Stomach (tissue), 4 donors: ENCODE measurements at regions not wholly inside any gene's neighbourhood (a gene's known extent, or its start where the extent isn't known, plus 50 kb on each side); places are given as distances from the start of the nearest gene placed in this dataset.

Source experiments
- CTCF ChIP-seq, 7 experiments: fragments of 450-650 bp in 4 of 7; fragments of 200-600 bp in 3 of 7; sonication (generic) in 3 of 7; IDR thresholded peaks; one replicate each; pipeline ENCODE4 v1.5.1; 2016 to 2019; ENCODE audit warnings: antibody characterized with exemption in 7 of 7, control low read depth in 2 of 7, mild to moderate bottlenecking in 1 of 7
- EP300 ChIP-seq: sonication (generic); formaldehyde crosslinking; IDR thresholded peaks from one replicate; pipeline ENCODE4 v1.6.1; 2017; ENCODE audit warnings: antibody characterized with exemption
- POLR2A ChIP-seq, 4 donors: fragments of 450-650 bp; IDR thresholded peaks; one replicate each; pipeline ENCODE4 v1.6.1; 2016; ENCODE audit warnings: antibody characterized with exemption in 4 of 4, control low read depth in 2 of 4, mild to moderate bottlenecking in 1 of 4, moderate library complexity in 1 of 4
- POLR2AphosphoS5 ChIP-seq, 3 donors: sonication (generic); formaldehyde crosslinking; IDR thresholded peaks; one replicate each; pipeline ENCODE4 v1.6.1; 2016; ENCODE audit warnings: antibody characterized with exemption in 3 of 3

DNA sequence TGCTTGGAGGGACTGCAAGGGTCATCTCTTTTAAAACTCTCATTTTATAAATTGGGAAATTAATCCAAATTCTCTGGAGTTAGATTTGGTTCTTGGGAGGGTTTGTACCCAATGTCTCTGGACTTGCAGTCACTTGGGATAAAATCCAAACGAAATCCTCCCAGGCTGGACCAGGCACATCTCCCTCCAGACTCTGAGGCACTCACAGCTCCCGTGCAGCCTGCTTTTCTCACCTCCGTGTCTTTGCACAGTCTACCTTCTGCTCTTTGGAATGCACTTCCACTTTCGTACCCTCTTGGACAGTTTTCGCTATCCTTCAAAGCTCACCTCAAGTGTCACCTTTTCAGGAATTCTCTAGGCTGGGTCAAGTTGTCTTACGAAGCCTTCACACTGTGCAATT lies 166.3 kb downstream of the MYCN start:
- TF ChIP-seq CTCF (IDR thresholded peaks at IDR 0.05) (no peak), POLR2A (IDR thresholded peaks at IDR 0.05) (no peak), POLR2AphosphoS5 (IDR thresholded peaks at IDR 0.05) (no peak), EP300 (no peak)
